SK-N-SH (cell line): ENCODE measurements at regions not wholly inside any gene's neighbourhood (a gene's known extent, or its start where the extent isn't known, plus 50 kb on each side); places are given as distances from the start of the nearest gene placed in this dataset.

Experiments used
- CTCF ChIA-PET: fragments of 300-600, 350-600 bp; formaldehyde crosslinking; extraction: SDS; loops from one replicate; lab custom pipeline; 2021; lab: Yijun Ruan, JAX
- POLR2A ChIA-PET: fragments of 350-600 bp; sonication (Branson Sonifier 250); formaldehyde crosslinking; extraction: SDS; loops from one replicate; lab custom pipeline; 2020; ENCODE audit warnings: antibody characterized with exemption, inconsistent platforms; lab: Yijun Ruan, JAX
- DNase-seq: peaks from one replicate; pipeline ENCODE4 v3.0.0; 2012
- H2AFZ ChIP-seq: fragments of 200-600 bp; sonication (generic); 2 replicates; pipeline ENCODE4 v1.8.1; 2016; ENCODE audit warnings: antibody characterized with exemption, mild to moderate bottlenecking, low read depth
- H3F3A ChIP-seq: fragments of 200-600 bp; sonication (generic); replicated peaks from 2 replicates; pipeline ENCODE3; 2016; ENCODE audit warnings: antibody characterized with exemption, mild to moderate bottlenecking; ENCODE audit not compliant: insufficient read depth
- H3K27ac ChIP-seq, 2 experiments: fragments of 200-500 bp in 1 of 2; fragments of 200-600 bp in 1 of 2; sonication (Bioruptor generic) in 1 of 2; sonication (generic), shearing (Covaris generic) in 1 of 2; 2 replicates each; pipeline versions ENCODE4 v1.5.1 to v1.6.1; 2014 to 2016; ENCODE audit warnings: low read depth in 2 of 2, inconsistent platforms in 1 of 2, low read length in 1 of 2, mild to moderate bottlenecking in 1 of 2, mixed read lengths in 1 of 2
- H3K27me3 ChIP-seq: fragments of 200-600 bp; sonication (generic), shearing (Covaris generic); 2 replicates; pipeline ENCODE4 v1.6.1; 2016; ENCODE audit warnings: mixed run types; ENCODE audit not compliant: insufficient read depth
- H3K36me3 ChIP-seq, 2 experiments: fragments of 200-500 bp in 1 of 2; fragments of 200-600 bp in 1 of 2; sonication (Bioruptor generic) in 1 of 2; sonication (generic) in 1 of 2; replicated peaks in 1 of 2; 2 replicates each; pipeline versions ENCODE3 to v1.5.1; 2014 to 2016; ENCODE audit warnings: low read length in 1 of 2, mild to moderate bottlenecking in 1 of 2; ENCODE audit not compliant: insufficient read depth in 2 of 2, control insufficient read depth in 1 of 2
- H3K4me1 ChIP-seq, 2 experiments: fragments of 200-500 bp in 1 of 2; fragments of 200-600 bp in 1 of 2; sonication (Bioruptor generic) in 1 of 2; sonication (generic), shearing (Covaris generic) in 1 of 2; 2 replicates each; pipeline versions ENCODE4 v1.5.1 to v1.6.1; 2014 to 2016; ENCODE audit warnings: low read depth in 1 of 2, low read length in 1 of 2, mixed run types in 1 of 2; ENCODE audit not compliant: insufficient read depth in 2 of 2, control insufficient read depth in 1 of 2
- H3K4me2 ChIP-seq: fragments of 200-600 bp; sonication (generic), shearing (Covaris generic); 2 replicates; pipeline ENCODE4 v1.6.1; 2017; ENCODE audit warnings: mixed run types
- H3K4me3 ChIP-seq, 2 experiments: fragments of 200-500 bp in 1 of 2; fragments of 200-600 bp in 1 of 2; sonication (Bioruptor generic) in 1 of 2; sonication (generic), shearing (Covaris generic) in 1 of 2; 2 replicates each; pipeline versions ENCODE4 v1.5.1 to v1.8.1; 2014 to 2016; ENCODE audit warnings: low read depth in 2 of 2, inconsistent platforms in 1 of 2, low read length in 1 of 2, mild to moderate bottlenecking in 1 of 2, mixed read lengths in 1 of 2, moderate library complexity in 1 of 2
- H3K79me2 ChIP-seq: fragments of 200-600 bp; sonication (generic); 2 replicates; pipeline ENCODE4 v1.8.1; 2017; ENCODE audit warnings: mild to moderate bottlenecking; ENCODE audit not compliant: insufficient read depth
- H3K9ac ChIP-seq: fragments of 200-600 bp; sonication (generic); 2 replicates; pipeline ENCODE4 v1.6.1; 2017; ENCODE audit warnings: mixed run types
- H3K9me2 ChIP-seq: fragments of 200-600 bp; sonication (generic); 2 replicates; pipeline ENCODE4 v1.6.1; 2017; ENCODE audit warnings: mixed run types
- H3K9me3 ChIP-seq: fragments of 200-600 bp; sonication (generic); 2 replicates; pipeline ENCODE4 v1.6.1; 2017; ENCODE audit warnings: mixed run types, mild to moderate bottlenecking, moderate library complexity
- H4K20me1 ChIP-seq: fragments of 200-600 bp; sonication (generic); 2 replicates; pipeline ENCODE4 v1.6.1; 2017; ENCODE audit warnings: mild to moderate bottlenecking, mixed run types; ENCODE audit not compliant: insufficient read depth
- CHD2 ChIP-seq: fragments of 150-350 bp; IDR thresholded peaks from 2 replicates; pipeline ENCODE4 v1.6.1; 2018; ENCODE audit warnings: low read length; ENCODE audit not compliant: partially characterized antibody
- EZH2phosphoT487 ChIP-seq: fragments of 200-600 bp; sonication (generic); IDR thresholded peaks from 2 replicates; pipeline ENCODE4 v1.6.1; 2017; ENCODE audit warnings: low read depth, mixed run types, mild to moderate bottlenecking, antibody characterized with exemption, moderate library complexity, borderline replicate concordance
- GABPA ChIP-seq: IDR thresholded peaks from 2 replicates; pipeline ENCODE4 v1.4.0; 2012; ENCODE audit warnings: low read depth, mild to moderate bottlenecking
- GATA2 ChIP-seq: sonication (generic); formaldehyde crosslinking; IDR thresholded peaks from 2 replicates; pipeline ENCODE4 v1.5.0; 2020; ENCODE audit warnings: mild to moderate bottlenecking, missing genetic modification reagents
- JUND ChIP-seq: IDR thresholded peaks from 2 replicates; pipeline ENCODE4 v1.4.0; 2012
- MAX ChIP-seq: IDR thresholded peaks from 2 replicates; pipeline ENCODE4 v1.4.0; 2012; ENCODE audit warnings: low read depth
- MXI1 ChIP-seq: IDR thresholded peaks from 2 replicates; pipeline ENCODE4 v1.6.1; 2012; ENCODE audit warnings: mild to moderate bottlenecking, low read depth, low read length, improper control_type of control experiment
- NFIC ChIP-seq: IDR thresholded peaks from 2 replicates; pipeline ENCODE4 v1.4.0; 2012; ENCODE audit warnings: borderline replicate concordance
- PBX3 ChIP-seq: IDR thresholded peaks from 2 replicates; pipeline ENCODE4; 2012
- POLR2AphosphoS5 ChIP-seq: IDR thresholded peaks from 2 replicates; pipeline ENCODE4 v1.6.1; 2012; ENCODE audit warnings: low read depth, low read length
- RAD21 ChIP-seq: IDR thresholded peaks from 2 replicates; pipeline ENCODE4 v1.6.1; 2012; ENCODE audit warnings: mild to moderate bottlenecking, low read length
- RCOR1 ChIP-seq: fragments of 150-350 bp; IDR thresholded peaks from 2 replicates; pipeline ENCODE4 v1.6.1; 2017; ENCODE audit warnings: antibody characterized with exemption, low read length
- RXRA ChIP-seq: IDR thresholded peaks from 2 replicates; pipeline ENCODE4 v1.4.0; 2012; ENCODE audit warnings: low read depth, mild to moderate bottlenecking, borderline replicate concordance
- TCF12 ChIP-seq: IDR thresholded peaks from 2 replicates; pipeline ENCODE4 v1.4.0; 2012
- TEAD4 ChIP-seq: IDR thresholded peaks from 2 replicates; pipeline ENCODE4 v1.4.0; 2012; ENCODE audit warnings: mild to moderate bottlenecking, borderline replicate concordance; ENCODE audit not compliant: insufficient read depth
- USF1 ChIP-seq: IDR thresholded peaks from 2 replicates; pipeline ENCODE4 v1.4.0; 2012; ENCODE audit warnings: low read depth, borderline replicate concordance
- USF2 ChIP-seq: fragments of 150-350 bp; IDR thresholded peaks from 2 replicates; pipeline ENCODE4 v1.6.1; 2017; ENCODE audit warnings: antibody characterized with exemption, low read length, low read depth, borderline replicate concordance
- YY1 ChIP-seq: IDR thresholded peaks from 2 replicates; pipeline ENCODE4 v1.4.0; 2012; ENCODE audit warnings: low read depth, mild to moderate bottlenecking
- ZBTB33 ChIP-seq: IDR thresholded peaks from 2 replicates; pipeline ENCODE4 v1.4.0; 2012; ENCODE audit warnings: low read depth, borderline replicate concordance
- WGBS: methylation state at CpG from one replicate; pipeline ENCODE4 v1.1.6; 2017; ENCODE audit warnings: low lambda C conversion rate; 5-methylcytosine and 5-hydroxymethylcytosine counted together

- WGBS: 85% methylated on average over 7 of the region's 7 CpGs
- H3K4me2 ChIP-seq: no peak overlapping the region
- no peak overlapping the region for H3K9ac ChIP-seq
- no peaks in the 10 kb centered on the region for H3K9me3 ChIP-seq
- no peak for DNase-seq
- no peaks in the 10 kb centered on the region for H3K79me2 ChIP-seq
- no peaks in the 10 kb centered on the region; a peak in 1 of 4 replicates for H3K4me1 ChIP-seq
- no peaks in the 10 kb centered on the region for H3K36me3 ChIP-seq
- H3K27ac ChIP-seq: no peak overlapping the region
- no peak overlapping the region for H3K4me3 ChIP-seq
- H3F3A ChIP-seq: no peaks in the 10 kb centered on the region
- H4K20me1 ChIP-seq: no peaks in the 10 kb centered on the region
- POLR2A ChIA-PET: no interaction called here
- no peak for TF ChIP-seq EZH2phosphoT487
- no peak for TF ChIP-seq RXRA
- no peak for TF ChIP-seq GABPA
- no peak for TF ChIP-seq POLR2AphosphoS5
- TF ChIP-seq MXI1: no peak
- TF ChIP-seq USF2: no peak
- no peak for TF ChIP-seq RCOR1
- no peak for TF ChIP-seq MAX
- TF ChIP-seq PBX3: no peak
- no peak for TF ChIP-seq YY1
- H3K27me3 ChIP-seq: no peaks in the 10 kb centered on the region
- no peaks in the 10 kb centered on the region for H3K9me2 ChIP-seq
- CTCF ChIA-PET: no interaction called here
- no peak overlapping the region for H2AFZ ChIP-seq
Measured at GRCh38 chr12:116444590-116444943, 114.6 kb upstream of the MAP1LC3B2 start.

GRCh38 chr12:116448165-116448739, 110.9 kb upstream of the MAP1LC3B2 start:
- H3K9ac ChIP-seq: no peak overlapping the region
- no peaks in the 10 kb centered on the region for H3F3A ChIP-seq
- ChIA-PET CTCF (no interaction called here), POLR2A (no interaction called here)
- 95% methylated on average over 11 of the region's 11 CpGs for whole genome bisulfite sequencing
- no peaks in the 10 kb centered on the region for H3K27me3 ChIP-seq
- no peaks in the 10 kb centered on the region for H3K36me3 ChIP-seq
- DNase-seq: no peak
- no peak overlapping the region for H2AFZ ChIP-seq
- H3K9me2 ChIP-seq: no peaks in the 10 kb centered on the region
- no peaks in the 10 kb centered on the region for H4K20me1 ChIP-seq
- no peak overlapping the region for H3K4me3 ChIP-seq
- H3K9me3 ChIP-seq: no peaks in the 10 kb centered on the region
- no peak overlapping the region for H3K27ac ChIP-seq
- no peaks in the 10 kb centered on the region for H3K4me1 ChIP-seq
- TF ChIP-seq USF1 (no peak), RAD21 (no peak), ZBTB33 (no peak), EZH2phosphoT487 (no peak), MAX (no peak), GATA2 (CRISPR knock-in tag) (no peak), MXI1 (no peak), CHD2 (no peak), TCF12 (no peak), NFIC (no peak), RXRA (no peak), JUND (no peak), TEAD4 (no peak), RCOR1 (no peak)
- no peak overlapping the region for H3K4me2 ChIP-seq
- no peaks in the 10 kb centered on the region for H3K79me2 ChIP-seq
